HG03135 (cell line): ENCODE measurements at regions not wholly inside any gene's neighbourhood (a gene's known extent, or its start where the extent isn't known, plus 50 kb on each side); places are given as distances from the start of the nearest gene placed in this dataset.

Source experiments
- ATAC-seq: cut with Tn5 transposase; IDR thresholded peaks from one replicate; pipeline ENCODE4 v1.9.1; 2021; ENCODE audit warnings: mild to moderate bottlenecking, moderate library complexity; ENCODE audit not compliant: unreplicated experiment

DNA sequence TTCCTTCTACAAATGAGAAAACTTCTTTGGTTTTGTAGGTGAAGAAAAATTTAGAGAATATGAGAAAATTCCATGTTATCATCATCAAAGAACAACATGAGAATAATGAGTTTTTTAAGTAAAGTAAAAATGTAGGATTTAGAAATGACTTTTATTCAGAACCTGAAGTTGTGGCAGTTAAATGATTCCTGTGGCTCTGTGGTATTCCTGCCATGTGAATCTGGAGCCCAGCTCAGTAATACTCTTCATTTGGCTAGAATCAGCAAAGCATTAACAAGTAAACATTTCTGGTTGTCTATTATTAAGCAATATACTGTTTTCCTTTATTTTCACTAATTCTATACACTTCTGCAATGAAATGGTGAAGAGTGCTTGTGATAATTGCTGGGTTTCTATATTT, 95.6 kb upstream of the E2F7 start:
- no peak for ATAC-seq

DNA sequence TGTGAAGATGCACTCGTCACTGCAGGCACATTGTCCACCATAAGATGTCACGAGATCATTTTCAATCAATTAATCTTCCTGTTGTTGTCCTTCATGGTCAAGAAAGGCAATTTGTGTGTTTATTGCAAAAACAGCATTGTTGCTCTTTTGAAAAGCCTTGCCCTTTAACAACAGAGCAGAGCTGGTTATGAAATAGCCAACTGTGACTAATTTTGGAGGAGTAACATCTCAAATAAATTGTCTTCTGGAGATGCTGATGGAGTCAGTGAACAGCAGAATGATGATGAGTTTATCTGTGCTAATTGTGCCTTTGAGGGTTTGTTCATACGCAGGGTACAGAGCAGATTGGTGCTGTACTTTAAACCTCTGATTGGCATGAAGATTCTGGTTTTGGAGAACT, 88.3 kb upstream of the E2F7 start:
- no peak for ATAC-seq

DNA sequence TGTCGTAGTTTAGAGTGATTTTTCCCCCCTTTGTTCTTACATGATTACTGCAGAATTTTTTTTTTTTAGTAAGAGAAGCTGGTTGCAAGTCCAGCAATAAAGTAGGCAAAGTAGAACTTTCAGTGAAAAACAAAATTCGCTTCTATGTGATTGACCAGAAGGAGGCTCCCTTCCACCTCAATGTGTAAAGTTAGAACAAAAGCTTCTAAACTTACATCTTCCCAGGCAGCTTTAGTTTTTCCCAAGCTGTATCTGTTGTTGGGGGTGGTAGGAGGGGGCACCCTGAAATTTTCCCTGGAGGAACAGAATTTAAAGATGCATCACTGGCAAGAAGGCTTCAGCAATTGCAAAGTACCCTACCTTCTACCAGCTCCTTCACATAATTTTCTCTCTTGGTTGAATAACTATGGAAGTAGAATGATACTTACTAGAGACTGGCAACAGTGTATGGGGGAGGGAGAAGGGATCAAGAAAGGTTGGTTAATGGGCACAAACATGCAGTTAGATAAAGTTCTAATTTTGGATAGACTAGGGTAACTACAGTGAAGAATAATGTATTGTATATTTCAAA, 87.3 kb upstream of the E2F7 start:
- no peak for ATAC-seq

DNA sequence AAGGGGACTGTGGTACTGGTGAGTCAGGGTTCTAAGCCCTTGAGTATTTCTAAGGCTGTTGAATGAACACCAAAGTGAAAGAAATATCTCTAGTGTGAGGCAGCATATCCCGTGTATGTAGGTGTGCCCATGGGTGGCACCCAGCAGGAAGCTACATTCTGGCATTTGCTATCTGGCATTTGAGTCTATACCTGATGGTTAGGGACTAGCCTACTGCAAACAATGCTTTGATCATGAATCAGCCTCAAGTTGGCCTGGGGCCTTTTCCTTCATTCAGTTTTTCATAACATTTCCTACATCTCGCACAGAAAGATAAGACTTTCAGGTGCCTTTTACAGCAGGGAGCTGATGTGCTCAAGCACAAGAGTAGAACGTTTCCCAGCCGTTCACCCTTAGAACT, 85.7 kb upstream of the E2F7 start:
- no peak for ATAC-seq

DNA sequence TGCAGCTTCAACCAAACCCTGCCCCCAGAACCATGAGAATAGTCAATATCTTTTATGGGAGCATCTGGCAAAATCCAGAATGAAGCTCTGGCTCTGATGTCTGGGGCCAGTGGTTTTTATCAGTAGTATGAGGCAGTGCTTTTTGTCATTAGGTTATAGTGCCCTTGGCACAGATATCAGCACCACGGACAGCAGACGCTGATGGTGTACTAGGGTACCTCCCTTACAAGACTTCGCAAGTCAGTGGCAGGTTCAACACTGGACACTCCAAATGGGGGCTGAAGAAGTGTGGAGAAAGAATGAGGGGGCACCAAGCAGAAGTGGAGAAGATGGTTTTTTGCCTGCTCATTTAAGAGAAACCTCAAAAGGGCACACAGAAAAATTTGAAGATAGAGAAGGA, 68.2 kb upstream of the E2F7 start:
- no peak for ATAC-seq

DNA sequence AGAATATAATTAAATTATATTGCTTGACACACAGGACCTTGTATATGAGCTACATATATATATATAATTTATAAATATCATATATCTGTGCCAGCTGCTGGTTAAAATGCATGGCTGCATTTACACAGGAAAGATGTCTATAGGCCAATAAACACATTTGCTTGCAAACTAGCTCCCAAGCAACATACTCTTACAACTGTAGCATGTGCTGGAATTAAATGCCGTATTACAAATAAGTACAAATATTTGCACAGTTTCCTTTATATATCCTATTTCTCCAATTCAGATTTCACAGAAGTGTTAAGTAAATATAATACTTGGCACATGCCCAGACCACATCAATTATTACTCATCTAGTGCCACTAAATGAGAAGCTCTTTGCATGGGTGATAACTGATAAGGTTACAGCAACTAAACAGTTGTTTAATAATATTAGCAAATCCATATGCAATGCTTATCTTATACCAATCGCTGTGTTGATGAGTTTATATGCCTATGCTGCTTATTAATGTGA, 66.7 kb upstream of the E2F7 start:
- ATAC-seq: no peak

DNA sequence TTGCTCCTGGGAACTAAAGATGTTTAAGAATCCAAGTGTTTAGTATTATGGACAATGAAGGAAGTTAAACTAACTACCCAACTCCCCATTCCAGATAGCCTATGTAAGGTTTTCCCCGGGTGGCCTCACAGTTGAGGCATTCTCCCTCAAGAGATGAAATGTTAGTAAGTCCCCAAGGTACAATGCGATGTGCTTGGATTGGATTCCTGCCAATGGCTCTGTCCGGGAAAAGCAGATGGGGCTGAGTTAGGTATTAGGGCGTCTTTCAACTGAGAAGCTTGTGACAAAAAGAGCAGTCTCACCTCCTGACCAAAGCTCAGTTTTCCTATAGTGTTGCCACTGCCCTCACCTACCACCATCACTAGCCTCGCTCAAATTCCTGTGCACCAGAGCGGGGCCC, 64.8 kb upstream of the E2F7 start:
- ATAC-seq: no peak

DNA sequence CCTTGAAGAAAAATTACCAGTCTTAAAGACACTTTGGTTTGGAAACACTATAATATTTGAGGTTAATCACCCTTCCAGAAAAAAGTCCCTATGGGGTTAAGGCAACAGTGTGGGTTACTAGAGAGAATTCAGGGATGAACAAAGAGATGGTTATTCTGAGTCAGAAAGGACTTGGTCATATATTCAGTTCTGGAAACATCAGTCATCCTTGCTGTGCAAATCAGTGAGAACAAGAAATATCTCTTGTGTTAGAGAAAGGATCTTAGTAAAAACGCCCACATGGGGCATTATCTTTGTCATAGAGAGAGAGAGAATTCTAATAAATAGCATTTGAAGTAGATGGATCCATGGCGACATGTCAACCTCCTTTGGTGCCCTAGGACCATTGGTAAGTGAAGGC, 59.4 kb upstream of the E2F7 start:
- no peak for ATAC-seq

DNA sequence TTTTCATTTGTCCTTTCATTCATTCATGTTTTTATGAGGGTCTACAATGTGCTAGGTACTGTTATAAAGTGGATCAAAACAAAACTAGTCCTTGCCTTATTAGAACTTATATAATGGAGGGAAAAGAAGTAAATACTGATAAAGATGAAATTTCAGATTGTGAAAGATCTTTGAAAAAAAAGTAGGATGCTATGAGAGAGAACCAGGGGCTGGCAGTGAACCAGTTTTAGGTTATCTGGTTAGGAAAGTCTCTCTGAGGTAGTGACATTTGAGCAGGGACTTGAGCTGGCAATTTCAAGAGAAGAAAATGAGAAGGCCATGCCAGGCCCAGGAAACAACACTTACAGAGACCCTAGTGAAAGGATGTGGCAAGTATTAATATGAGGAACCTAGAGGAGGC, 57.3 kb upstream of the E2F7 start:
- no peak for ATAC-seq

DNA sequence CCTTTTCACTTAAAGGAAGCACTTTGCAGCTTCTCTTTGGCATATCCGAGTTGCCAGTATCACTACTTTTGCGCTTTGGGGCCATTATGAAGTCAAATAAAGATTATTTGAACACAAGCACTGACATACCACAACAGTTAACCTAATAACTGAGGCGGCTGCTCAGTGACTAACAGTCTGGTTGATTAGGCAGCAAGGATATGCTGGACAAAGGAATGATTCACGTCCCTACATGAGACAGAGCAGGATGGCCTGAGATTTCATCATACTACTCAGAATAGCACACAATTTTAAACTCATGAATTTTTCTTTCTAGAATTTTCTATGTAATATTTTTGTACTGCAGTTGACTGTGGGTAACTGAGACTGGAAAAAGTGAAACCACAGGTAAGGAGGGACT, 56.9 kb upstream of the E2F7 start:
- ATAC-seq: no peak

DNA sequence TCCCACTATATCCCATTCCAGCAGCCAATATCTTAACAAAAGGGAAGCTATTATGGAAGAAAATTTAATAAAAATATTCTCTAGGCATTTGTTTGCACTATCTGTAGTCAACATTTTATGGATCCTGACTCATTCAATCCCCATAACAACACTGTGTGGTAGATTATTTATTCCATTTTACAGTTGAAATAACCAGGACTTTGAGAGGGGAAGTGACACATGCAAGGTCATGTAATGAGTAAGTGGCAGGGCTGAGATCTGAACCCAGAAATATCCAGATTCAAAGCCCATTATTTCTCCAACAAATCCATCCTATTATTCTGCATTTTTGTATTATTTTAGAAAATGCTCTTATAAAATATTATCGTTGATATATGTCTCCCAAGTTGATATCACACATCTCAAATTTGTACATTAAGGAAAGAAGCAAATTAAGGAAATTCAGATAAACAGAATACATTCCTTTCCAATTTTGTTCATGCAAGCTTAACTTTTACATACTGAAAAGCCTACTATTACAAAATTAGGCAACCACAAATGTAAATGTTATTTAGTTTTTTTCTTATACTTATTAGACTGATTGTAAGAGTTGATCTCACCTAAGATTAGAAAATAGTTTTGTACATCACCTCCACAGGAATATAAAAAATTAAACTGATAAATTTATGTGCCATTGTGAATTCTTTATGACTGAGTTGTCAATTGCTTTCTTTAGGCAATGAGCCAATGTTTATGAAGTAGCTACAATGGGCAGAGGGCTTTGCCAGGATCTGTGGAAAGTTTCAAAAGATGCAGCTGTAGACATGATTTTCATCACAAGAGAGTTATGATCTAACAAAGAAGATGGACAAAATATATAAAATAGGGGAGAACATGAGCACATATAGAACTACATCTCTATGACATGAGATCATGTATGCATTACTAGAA, 55.1 kb upstream of the E2F7 start:
- no peak for ATAC-seq

DNA sequence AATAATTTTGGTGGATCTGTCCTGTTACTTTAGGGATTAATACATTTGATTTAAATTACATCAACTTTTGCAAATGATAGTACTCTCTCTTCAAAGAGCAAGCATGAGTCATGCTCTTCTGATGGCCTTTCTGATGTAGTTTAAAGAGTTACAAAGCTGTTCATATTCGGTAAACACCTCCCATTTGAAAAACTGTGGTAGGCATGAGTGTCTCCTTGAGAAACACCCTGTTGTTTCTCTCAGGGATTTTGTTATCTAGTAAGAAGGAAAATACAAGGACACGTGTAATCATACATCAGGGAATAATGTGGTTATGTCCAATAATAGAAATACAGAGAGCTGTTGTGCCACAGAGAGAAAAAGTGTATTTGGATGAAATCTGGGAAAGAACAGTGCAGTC, 53.3 kb upstream of the E2F7 start:
- ATAC-seq: no peak

DNA sequence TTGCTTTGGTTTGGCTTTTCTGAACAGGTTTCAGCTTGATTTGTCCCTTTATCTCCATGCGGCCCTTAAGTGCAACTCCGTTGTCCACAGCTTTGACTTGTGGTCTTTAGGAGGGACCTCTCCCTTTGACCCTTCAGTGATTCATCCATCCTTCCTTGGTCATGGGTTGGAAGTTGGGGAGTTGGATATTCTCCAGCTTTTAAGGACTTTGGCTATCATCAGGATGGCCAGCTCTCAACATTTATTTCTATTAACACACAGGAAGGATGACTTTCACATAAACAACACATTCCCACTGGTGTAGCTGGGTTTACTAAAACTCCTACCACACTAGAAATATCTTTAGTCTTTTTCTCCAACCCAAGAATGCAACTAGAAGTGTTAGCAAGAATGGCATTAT, 50.9 kb upstream of the E2F7 start:
- ATAC-seq: no peak

DNA sequence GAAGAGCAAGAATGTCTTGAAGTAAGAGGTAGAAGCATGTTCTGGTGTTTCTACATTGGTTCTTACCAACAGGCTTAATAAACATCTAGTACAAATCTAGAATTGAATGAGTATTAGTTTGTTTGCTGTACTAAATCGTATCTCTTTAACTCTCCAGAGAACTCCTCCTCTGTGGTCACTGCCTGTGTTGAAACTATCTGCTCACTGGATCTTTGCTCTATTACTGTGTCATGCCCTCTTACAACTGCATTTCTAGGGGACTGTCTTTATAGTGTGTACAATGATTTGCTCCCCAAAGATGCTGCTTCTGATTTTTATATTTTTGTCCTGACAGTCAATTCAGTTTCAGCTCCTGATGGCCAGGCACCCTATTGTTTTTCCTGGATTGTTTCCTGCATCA, 50.1 kb upstream of the E2F7 start:
- no peak for ATAC-seq
